NCI-H146 treated with DMSO at 0.1 percent for 48 hours (cell line): ENCODE measurements at regions not wholly inside any gene's neighbourhood (a gene's known extent, or its start where the extent isn't known, plus 50 kb on each side); places are given as distances from the start of the nearest gene placed in this dataset.

Experiments
- DNase-seq: peaks from one replicate; lab custom pipeline; 2025; ENCODE audit not compliant: unreplicated experiment; lab: John Stamatoyannopoulos, UW

GRCh38 chr13:74045583-74045982 is 88.6 kb downstream of the KLF12 start:
- no peak for DNase-seq

DNA sequence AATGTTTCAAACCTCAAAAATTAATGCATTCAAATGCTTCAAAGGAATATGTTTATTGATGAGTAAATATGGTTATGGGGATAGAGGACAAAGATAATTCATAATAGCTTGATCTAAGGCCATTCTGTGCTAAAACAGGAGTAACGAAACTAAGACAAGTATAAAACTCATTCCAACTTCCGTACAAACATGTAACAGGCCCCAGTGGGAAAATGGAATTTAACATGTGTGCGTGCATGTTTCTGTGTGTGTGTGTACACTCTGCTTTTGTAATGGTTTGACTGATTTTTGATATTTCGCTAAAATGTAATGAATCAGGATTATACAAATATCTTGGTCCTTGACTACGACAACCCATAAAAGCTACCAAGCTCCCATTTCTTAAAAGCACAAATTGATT is 91.0 kb downstream of the KLF12 start:
- DNase-seq: no peak

- DNase-seq: peak; percentile 30
Observed at GRCh38 chr13:74040200-74040599, 94.0 kb downstream of the KLF12 start.

GRCh38 chr13:74039667-74040066 is 94.5 kb downstream of the KLF12 start:
- no peak for DNase-seq

DNA sequence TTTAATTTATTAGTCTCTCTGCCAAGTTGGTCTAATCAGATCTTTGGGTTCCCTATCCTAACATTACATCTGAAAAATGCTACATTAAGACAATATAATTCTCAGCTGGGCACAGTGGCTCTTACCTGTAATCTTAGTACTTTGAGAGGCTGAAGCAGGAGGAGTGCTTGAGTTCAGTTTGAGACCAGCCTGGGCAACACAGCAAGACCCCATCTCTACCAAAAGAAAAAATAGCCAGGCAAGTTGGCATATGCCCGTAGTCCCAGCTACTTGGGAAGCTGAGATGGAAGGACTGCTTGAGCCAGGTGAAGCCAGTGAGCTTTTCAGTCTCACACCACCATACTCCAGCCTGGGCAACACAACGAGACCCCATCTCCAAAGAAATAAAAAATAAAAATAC is 95.0 kb downstream of the KLF12 start:
- DNase-seq: no peak

DNA sequence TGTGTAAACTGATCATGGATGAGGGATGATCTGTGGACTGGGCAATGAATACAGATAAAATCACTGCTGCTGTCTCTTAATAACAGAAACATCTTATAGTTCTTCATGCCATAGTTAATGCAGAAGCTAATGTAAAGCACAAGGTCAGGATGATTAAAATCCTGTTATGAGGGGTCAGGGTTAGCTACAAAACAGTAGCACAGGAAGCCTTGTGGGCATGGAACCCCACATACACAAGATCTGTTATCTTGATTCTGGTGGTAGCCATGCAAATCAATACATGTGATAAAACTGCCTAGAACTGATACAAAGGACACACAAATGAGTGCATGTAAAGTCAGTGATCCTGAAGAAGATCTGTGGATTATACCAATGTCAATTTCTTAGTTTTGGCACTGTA is 96.4 kb downstream of the KLF12 start:
- DNase-seq: no peak

DNA sequence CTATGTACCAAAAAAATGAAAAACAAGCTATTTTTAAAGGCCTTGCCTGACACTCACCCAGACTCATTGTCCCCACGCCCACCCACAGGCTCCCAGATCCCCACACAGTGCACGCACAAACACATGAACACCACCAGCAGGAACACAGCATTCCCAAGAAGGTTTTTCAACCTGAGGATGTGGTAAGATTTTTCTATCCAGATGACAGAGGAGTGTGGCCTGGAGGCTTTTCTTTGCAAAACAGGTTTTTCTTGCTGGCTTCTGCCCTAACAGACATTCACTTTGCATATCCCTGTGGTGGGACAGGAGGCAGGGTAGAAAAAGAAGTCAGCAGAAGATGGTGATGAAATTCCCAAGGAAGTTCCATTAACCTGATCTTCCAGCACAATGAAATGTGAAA is 97.8 kb downstream of the KLF12 start:
- no peak for DNase-seq

GRCh38 chr13:74035896-74036295 is 98.3 kb downstream of the KLF12 start:
- no peak for DNase-seq

DNA sequence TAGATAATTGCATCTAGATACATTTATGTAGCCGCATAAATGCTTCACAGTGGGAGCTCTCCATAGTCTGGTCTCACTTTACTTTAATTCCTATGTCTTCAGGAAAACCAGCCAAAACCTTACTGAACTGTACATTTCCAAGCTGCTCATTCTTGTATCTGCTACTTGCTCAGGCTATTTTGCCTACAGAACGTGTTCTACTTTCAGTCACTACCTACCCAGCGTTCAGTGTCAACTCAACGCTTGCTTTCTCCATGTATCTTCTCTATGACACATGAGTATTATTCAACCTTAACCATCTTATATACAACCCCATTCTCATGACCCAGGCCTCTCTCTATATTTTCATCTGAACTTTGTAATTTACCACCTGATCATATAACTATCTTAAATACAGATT is 101.9 kb downstream of the KLF12 start:
- DNase-seq: no peak

DNA sequence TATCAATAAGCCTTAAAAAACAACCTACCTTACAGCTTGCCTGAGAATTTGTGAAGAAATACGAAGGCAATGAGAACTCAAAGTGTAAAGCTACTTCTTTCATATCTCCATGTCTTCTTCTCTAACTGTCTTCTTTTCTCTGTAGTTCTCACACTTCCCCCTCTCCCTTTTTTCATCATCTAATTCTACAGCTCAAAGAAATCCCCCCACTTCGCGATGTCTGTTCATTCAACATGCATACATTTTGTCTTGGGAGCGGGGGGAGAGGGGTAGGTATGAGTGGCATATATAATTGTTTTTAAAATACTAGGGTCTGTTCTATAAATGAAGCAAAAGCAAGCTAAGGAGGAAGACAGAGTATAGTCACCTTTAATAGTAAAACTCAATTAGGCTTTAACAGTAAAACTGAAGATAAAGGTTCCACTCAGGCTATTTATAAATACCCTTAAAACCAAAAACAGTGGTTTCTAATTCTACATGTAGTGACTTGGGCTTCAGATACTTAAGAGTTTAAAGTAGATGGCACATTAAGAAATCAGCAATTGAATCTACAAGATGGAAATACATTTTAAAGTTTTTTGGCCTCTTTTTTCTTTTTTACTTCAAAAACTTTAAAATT is 106.9 kb downstream of the KLF12 start:
- no peak for DNase-seq

DNA sequence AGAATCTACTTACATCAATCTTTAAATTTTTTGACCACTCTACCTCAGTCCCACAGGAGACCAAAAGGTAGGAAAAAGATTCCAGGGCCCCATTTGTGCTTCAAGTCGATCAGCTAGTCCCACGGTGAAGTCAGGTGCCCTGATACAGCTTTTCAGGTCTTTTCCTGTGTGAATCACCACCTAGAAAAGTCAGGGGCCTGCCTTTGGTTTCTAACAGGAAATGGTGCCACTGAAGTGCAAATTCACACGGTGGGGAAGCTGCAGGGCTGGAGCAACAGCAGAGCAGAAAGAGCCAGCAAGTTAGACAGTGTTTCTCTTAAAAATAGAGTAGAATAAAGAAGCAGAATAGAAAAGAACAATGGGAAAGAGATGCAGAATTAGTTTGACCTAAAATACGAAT is 107.5 kb downstream of the KLF12 start:
- no peak for DNase-seq

- DNase-seq: no peak
Observed at GRCh38 chr13:74025369-74025768, 108.8 kb downstream of the KLF12 start.

GRCh38 chr13:74024856-74025255 is 109.3 kb downstream of the KLF12 start:
- no peak for DNase-seq

DNA sequence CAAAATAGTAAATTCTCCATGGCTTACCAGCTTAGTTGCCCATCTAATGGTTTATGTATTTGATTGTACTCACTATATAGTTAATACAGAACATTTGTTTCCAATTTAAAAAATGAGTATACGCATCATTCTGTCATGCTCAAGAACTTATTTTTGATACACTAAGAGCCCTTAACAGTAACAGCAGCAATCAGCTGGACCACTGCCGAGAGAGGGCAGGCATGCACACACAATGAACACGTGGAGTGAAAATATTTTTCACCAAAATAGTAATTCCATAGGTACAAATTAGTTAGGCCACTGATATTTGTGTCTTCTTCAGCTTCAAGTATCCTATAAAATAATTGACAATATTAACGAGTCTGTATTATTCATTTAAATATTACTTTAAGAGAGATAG is 109.9 kb downstream of the KLF12 start:
- DNase-seq: no peak

DNA sequence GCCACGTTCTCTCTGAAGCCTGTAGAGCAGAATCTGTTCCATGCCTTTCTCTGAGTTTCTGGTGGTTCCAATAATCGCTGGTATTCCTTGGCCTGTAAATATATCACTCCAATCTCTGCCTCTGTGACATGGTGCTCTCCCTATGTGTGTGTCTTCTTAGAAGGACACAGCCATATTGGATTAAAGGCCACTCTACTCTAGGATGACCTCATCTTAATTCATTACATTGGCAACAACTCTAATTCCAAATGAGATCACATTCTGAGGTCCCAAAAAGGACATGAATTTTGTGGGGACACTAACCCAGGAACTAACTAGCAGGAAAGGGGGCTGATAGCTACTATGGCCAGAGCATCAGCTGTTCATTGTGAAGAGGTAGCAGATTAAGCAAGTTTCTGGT is 110.7 kb downstream of the KLF12 start:
- DNase-seq: no peak

DNA sequence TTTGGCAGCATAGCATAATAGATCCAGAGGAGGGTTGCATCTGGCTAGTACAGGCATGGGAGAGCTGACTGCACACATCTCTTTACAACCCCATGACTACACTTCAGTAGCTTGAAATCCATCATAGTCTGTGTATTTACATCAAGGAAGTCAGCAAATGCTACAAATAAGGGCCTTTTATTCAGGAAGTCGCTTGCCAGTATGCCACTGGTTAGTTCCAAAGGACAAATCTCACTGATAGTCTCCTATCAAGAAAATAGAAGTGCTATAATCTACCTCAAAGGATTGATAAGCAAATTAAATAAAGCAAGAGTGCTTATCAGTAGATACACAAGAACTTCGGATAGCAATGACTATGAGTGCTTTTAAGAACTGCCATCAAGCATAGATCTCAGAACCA is 112.7 kb downstream of the KLF12 start:
- no peak for DNase-seq

DNA sequence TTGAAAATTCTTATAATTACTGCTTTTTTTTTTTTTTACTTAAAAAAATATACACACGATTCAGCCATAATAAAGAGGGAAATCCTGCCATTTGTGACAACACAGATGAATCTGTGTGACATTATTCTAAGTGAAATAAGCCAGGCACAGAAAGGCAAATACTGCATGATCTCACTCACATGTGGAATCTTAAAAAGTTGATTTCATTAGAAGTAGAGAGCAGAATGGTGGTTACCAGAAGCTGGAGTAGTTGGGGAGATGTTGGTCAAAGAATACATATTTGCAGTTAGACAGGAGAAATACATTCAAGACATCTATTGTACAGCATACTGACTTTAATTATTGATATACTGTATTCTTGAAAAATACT is 116.2 kb downstream of the KLF12 start:
- no peak for DNase-seq

DNA sequence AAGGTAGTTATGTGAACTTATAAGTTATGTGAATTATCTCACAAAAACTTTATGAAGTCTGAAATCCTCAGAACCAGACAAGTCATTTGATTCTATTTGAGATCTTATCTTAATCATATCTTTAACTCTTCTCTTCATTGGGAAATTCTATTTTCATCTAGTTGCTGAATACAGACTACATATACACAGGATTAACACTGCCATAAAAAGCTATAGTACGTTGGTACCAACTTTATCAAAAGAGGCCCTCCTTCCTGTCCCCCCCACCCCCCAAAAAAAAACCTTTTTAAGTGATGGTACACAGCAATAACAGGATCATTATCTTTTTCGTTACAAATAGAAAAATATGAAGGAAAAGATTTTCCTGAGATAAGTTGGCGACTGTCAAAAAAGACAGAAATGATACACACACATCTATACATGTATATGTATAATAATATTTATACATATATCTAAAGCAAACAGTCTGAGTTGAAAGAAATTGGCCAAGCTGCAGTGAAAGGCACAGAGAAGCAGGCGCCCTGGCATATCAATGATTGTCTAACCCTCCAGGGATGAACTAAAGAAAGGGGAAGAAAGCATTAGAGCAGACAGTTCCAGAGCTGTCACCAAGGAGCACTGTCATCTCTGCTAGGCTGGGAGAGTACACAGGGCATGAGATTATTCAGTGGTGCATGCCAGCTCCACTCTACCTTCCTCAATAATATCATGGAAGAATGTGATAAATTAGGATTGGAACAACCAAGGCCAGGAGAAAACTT is 116.7 kb downstream of the KLF12 start:
- DNase-seq: no peak

- DNase-seq: no peak
Observed at GRCh38 chr13:74015137-74015536, 119.1 kb downstream of the KLF12 start.

DNA sequence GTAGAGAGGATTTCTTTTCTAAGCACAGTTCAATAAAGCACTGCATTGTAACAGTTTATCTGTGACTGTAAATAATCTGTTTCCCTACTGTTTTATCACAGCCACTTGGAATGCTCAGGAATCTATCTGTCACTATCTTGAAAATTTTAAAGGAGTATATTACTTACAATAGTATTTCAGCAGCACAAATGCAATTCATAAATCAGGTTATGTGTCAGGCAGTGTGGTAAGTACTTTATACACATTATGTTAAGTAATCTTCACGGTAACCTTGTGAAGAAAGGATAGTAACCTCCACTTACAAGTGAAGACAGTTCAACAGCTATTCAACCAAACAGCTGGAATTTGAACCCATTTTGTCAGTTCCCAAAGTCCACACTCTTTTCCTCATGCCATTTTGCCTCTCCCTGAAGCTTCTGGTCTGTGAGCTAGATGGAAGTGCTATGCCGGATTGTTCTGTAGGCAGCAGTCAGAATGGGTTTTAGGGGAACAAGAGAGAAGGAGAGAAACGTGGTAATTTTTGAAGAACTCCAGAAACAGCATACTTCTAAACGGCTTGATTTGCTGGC is 125.0 kb downstream of the KLF12 start:
- no peak for DNase-seq

- no peak for DNase-seq
Observed at GRCh38 chr13:74006666-74007065, 127.5 kb downstream of the KLF12 start.

DNA sequence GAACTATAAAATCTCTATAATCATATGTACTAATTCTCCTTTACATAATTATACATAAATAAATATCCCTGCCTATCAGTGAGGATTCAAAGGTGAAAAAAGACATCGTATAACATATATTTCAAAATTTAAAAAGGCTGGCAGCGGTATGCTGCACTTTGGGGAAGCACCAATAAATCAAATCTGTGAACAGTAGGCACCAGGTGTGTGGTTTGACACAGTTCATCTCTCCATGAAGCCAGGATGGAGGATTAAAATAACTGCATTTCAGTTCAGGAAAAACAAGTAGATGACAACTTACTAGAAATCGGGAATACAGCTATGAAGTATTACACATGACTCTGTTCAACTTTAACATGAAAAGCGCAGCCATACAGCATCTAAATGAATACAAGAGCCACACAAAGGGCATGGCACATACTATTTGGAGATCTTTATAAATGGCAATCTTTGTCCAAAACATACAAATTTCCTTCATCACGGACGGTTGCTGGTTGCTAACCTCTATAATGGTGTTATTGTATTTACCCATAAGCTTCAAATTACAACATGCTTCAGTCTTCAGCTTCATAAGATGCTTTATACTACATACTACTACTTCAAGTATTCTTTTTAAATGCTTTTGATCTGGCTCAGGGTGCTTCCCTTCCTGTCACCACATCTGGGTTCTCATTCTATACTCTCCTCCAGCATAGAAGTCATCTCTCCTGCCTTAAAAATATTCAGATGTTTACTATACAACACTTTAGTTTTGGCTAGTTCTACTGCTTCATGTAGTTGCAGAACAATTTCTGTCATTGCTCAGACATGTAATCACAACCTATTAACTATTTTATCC is 128.7 kb downstream of the KLF12 start:
- no peak for DNase-seq
